ENCODE measurements at regions not wholly inside any gene's neighbourhood (a gene's known extent, or its start where the extent isn't known, plus 50 kb on each side); places are given as distances from the start of the nearest gene placed in this dataset.

- H2BK15ac ChIP-seq (ENCODE audit: low read depth, low read length) = no peak overlapping the region
- no peaks in the 10 kb centered on the region for H4K20me1 ChIP-seq (ENCODE audit: control insufficient read depth, insufficient read depth, insufficient read length)
- no CpG with 5 or more reads among the region's 5 CpGs for WGBS (ENCODE audit: extremely low coverage, insufficient read length, low lambda C conversion rate)
- no peaks in the 10 kb centered on the region for H3K27me3 ChIP-seq (ENCODE audit: insufficient read depth, low read length)
- H3K9me3 ChIP-seq (ENCODE audit: control insufficient read depth, low read depth, low read length) = no peaks in the 10 kb centered on the region
- H3K4me2 ChIP-seq (ENCODE audit: insufficient read depth, insufficient read length, low read length) = no peak overlapping the region
- Mint-ChIP-seq H3K4me1 (peaks cover 5 to 10% of the 10 kb centered on the region in 2 experiments), H3K27ac (no peak overlapping the region; a peak in 1 of 7 replicates), H3K4me3 (no peak overlapping the region), H3K36me3 (ENCODE audit: insufficient read depth in 1 of 3, low read depth in 3 of 3) (no peaks in the 10 kb centered on the region), H3K27me3 (ENCODE audit: low read depth) (no peaks in the 10 kb centered on the region; the same call in 1 of the 2 replicates), H3K9me3 (no peaks in the 10 kb centered on the region; a peak in 1 of 5 replicates)
- H3K23me2 ChIP-seq (ENCODE audit: insufficient read length, low read depth, low read length, poor library complexity, severe bottlenecking) = no peaks in the 10 kb centered on the region
- no peaks in the 10 kb centered on the region for H3K79me1 ChIP-seq (ENCODE audit: insufficient read depth, low read depth, low read length, poor library complexity, severe bottlenecking)
- H3K23ac ChIP-seq (ENCODE audit: insufficient read length, low read depth, low read length) = no peak overlapping the region
- H2AK5ac ChIP-seq (ENCODE audit: insufficient read length, low read length) = no peak overlapping the region
- no peak overlapping the region for H4K91ac ChIP-seq (ENCODE audit: insufficient read length, low read depth, low read length)
- no peak overlapping the region for H3K27ac ChIP-seq (ENCODE audit: insufficient read length, low read depth, low read length)
- no peak overlapping the region for H2BK120ac ChIP-seq (ENCODE audit: low read depth, low read length, poor library complexity, severe bottlenecking)
- H2BK5ac ChIP-seq (ENCODE audit: insufficient read length, low read length) = no peak overlapping the region
- no peak overlapping the region for H4K8ac ChIP-seq (replicated peaks; ENCODE audit: insufficient read length, low read depth, low read length)
- no peak overlapping the region for H3K56ac ChIP-seq (ENCODE audit: insufficient read length, low read depth, low read length)
- H3K79me2 ChIP-seq (ENCODE audit: insufficient read depth, low read length) = no peaks in the 10 kb centered on the region
- H3K4ac ChIP-seq (ENCODE audit: low read depth, low read length) = no peak overlapping the region
- no peak overlapping the region for H2AFZ ChIP-seq (ENCODE audit: low read length)
- no peak overlapping the region for H3K18ac ChIP-seq (ENCODE audit: insufficient read length, low read depth, low read length)
- no peak overlapping the region for H2BK20ac ChIP-seq (ENCODE audit: low read depth, low read length, poor library complexity, severe bottlenecking)
- H4K5ac ChIP-seq (ENCODE audit: insufficient read length, low read depth, low read length) = no peak overlapping the region
- no peak overlapping the region for H3K14ac ChIP-seq (ENCODE audit: insufficient read depth, low read length)
- TF ChIP-seq, protein P1, sequence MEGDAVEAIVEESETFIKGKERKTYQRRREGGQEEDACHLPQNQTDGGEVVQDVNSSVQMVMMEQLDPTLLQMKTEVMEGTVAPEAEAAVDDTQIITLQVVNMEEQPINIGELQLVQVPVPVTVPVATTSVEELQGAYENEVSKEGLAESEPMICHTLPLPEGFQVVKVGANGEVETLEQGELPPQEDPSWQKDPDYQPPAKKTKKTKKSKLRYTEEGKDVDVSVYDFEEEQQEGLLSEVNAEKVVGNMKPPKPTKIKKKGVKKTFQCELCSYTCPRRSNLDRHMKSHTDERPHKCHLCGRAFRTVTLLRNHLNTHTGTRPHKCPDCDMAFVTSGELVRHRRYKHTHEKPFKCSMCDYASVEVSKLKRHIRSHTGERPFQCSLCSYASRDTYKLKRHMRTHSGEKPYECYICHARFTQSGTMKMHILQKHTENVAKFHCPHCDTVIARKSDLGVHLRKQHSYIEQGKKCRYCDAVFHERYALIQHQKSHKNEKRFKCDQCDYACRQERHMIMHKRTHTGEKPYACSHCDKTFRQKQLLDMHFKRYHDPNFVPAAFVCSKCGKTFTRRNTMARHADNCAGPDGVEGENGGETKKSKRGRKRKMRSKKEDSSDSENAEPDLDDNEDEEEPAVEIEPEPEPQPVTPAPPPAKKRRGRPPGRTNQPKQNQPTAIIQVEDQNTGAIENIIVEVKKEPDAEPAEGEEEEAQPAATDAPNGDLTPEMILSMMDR (conservative IDR thresholded peaks at IDR 0.05) = no peak
- H3T11ph ChIP-seq (ENCODE audit: low read length) = no peak overlapping the region
- DNase-seq = no peak
- no peak overlapping the region for H2BK12ac ChIP-seq (ENCODE audit: insufficient read length, low read depth, low read length)
- H3K4me1 ChIP-seq (ENCODE audit: insufficient read depth, low read length) = peaks cover 5% of the 10 kb centered on the region; the same call in 1 of the 2 replicates
- no peak overlapping the region for H3K9ac ChIP-seq (ENCODE audit: extremely low read depth, insufficient read length, low read length)
These were observed 535.5 kb upstream of the ID2 start for GRCh38 chr2:8146132-8147005.

All from H9 (cell line).